ENCODE measurements at regions not wholly inside any gene's neighbourhood (a gene's known extent, or its start where the extent isn't known, plus 50 kb on each side); places are given as distances from the start of the nearest gene placed in this dataset.

DNA sequence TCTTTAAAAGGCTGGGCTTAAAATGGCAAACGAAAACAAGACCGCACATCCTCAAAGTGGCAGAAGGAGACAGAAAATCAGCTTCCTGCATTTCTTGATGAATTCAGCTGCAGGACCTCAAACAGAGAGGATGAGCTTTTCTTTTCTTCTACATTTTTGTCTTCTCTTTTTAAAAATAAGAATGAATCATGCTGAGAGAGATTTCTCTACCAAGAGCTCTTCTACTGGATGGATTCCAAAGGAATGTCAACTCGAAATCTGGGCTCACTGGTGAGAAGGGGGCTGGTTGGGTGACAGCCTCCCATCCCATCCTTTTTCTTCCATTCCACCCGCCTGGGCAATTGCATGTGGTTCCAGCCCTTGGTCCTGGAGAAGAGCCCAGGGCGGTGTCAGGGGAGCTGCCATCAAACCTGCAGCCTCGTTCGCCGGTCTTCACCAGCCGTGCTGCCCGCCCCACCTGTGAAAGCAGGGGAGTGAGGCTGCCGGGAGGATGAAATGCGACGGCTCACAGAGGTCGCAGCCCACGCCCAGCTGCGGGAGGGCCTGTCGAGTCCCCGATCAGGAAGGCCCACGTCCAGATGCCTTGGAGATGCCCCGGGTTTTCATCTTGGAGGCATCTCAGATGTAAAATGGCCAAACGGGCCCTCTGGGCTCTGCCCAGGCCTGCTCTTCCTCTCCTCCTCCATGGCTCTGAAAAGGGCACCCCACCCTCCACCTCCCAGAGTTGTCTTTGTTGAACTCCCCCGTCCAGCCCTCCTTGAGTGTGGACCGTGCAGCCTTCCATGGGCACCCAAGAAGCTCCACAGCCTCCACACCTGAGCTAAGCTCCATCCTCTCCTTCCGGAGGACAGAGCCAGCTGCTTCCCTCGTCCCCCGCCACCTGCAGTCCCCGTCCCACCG is 121.9 kb downstream of the FOXL1 start:
- Histone ChIP-seq H3K27ac (ENCODE audit: low read depth in 1 of 3, low read length in 2 of 3) (no peak overlapping the region), H3K27me3 (ENCODE audit: control insufficient read depth in 3 of 3, insufficient read depth in 3 of 3, low read length in 3 of 3) (no peaks in the 10 kb centered on the region), H3K36me3 (ENCODE audit: control insufficient read depth in 3 of 3, insufficient read depth in 2 of 3, low read depth in 1 of 3, low read length in 3 of 3) (no peaks in the 10 kb centered on the region), H3K9me3 (ENCODE audit: control insufficient read depth in 2 of 2, insufficient read depth in 1 of 2, low read depth in 1 of 2, low read length in 1 of 2) (no peaks in the 10 kb centered on the region), H3K4me3 (ENCODE audit: low read depth in 1 of 3, low read length in 3 of 3) (no peak overlapping the region), H3K4me1 (ENCODE audit: control insufficient read depth in 3 of 3, insufficient read depth in 2 of 3, low read depth in 1 of 3, low read length in 2 of 3) (no peaks in the 10 kb centered on the region)
- DNase-seq (no peak), FAIRE-seq (no peak)
- WGBS, 3 donors: 82 to 85% (median 85%) methylated on average over 23 to 28 of the region's 28 CpGs

DNA sequence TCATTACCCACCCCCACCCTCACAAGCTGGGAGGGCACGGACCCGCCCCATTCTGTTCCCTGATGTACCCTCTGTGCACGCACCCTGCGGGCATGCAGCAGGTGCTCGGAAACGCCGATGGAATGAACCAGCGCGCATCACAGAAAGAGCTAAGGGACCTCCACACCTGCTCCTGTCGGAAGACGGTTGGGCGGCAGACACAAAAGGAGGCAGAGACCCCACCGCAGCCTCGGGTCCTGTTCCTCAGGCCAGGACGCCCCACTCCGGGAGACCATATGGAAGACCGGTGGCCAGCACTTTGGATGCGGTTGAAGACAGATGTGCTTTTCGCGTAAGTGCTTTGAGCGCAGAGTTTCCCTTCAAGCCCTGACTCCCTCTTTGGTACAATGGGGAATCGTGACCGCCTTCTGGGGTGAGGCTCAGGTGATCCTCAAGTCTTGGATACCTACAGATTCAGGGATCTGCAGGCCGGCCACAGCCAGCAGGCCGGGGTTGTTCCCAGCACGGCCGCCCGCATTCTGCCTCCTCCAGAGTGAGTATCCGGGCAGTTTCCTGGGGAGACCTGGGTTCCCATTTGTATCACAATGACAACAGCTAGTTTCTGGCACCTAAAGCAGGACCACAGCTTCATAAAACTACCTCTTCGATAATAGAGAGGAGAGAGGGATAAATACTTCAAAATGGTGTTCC is 123.1 kb downstream of the FOXL1 start:
- Histone ChIP-seq H3K36me3 (ENCODE audit: control insufficient read depth in 3 of 3, insufficient read depth in 2 of 3, low read depth in 1 of 3, low read length in 3 of 3) (no peaks in the 10 kb centered on the region), H3K27ac (ENCODE audit: low read depth in 1 of 3, low read length in 2 of 3) (no peak overlapping the region), H3K4me3 (ENCODE audit: low read depth in 1 of 3, low read length in 3 of 3) (no peak overlapping the region), H3K9me3 (ENCODE audit: control insufficient read depth in 2 of 2, insufficient read depth in 1 of 2, low read depth in 1 of 2, low read length in 1 of 2) (no peaks in the 10 kb centered on the region), H3K27me3 (ENCODE audit: control insufficient read depth in 3 of 3, insufficient read depth in 3 of 3, low read length in 3 of 3) (no peaks in the 10 kb centered on the region), H3K4me1 (ENCODE audit: control insufficient read depth in 3 of 3, insufficient read depth in 2 of 3, low read depth in 1 of 3, low read length in 2 of 3) (no peaks in the 10 kb centered on the region)
- FAIRE-seq (no peak), DNase-seq (no peak)
- WGBS, 3 donors: 93 to 95% (median 94%) methylated on average over 29 to 30 of the region's 30 CpGs

DNA sequence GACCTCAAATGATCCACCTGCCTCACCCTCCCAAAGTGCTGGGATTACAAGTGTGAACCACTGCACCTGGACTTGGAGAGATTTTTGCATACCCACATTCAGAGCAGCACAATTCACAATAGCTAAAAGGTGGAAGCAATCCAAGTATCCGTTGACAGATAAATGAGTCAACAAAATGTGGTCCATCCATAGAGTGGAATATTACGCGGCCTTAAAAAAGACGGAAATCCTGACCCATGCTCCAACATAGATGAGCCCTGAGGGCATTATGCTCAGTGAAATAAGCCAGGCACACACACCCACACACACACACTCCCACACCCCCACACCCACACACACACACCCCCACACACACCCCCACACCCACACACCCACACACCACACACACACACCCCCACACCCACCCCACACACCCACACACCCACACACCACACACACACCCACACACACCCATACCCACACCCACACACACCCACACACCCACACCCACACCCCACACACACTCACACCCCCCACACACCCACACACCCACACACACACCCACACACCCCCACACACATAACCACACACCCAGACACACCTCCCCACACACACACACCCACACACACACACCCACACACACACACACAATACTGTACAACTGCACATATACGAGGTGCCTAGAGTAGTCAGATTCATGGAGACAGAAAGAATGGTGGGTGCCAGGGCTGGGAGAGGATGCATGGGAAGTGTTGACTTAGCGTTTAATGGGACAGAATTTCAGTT is 124.7 kb downstream of the FOXL1 start:
- FAIRE-seq: no peak
- no peaks in the 10 kb centered on the region for H3K36me3 ChIP-seq (ENCODE audit: control insufficient read depth in 3 of 3, insufficient read depth in 2 of 3, low read depth in 1 of 3, low read length in 3 of 3)
- DNase-seq: no peak
- no peak overlapping the region for H3K4me3 ChIP-seq (ENCODE audit: low read depth in 1 of 3, low read length in 3 of 3)
- H3K27me3 ChIP-seq (ENCODE audit: control insufficient read depth in 3 of 3, insufficient read depth in 3 of 3, low read length in 3 of 3): no peaks in the 10 kb centered on the region
- H3K27ac ChIP-seq (ENCODE audit: low read depth in 1 of 3, low read length in 2 of 3): no peak overlapping the region
- no peaks in the 10 kb centered on the region for H3K4me1 ChIP-seq (ENCODE audit: control insufficient read depth in 3 of 3, insufficient read depth in 2 of 3, low read depth in 1 of 3, low read length in 2 of 3)
- 76 to 88% (median 82%) methylated on average over 6 of the region's 6 CpGs for WGBS, 3 donors
- no peaks in the 10 kb centered on the region for H3K9me3 ChIP-seq (ENCODE audit: control insufficient read depth in 2 of 2, insufficient read depth in 1 of 2, low read depth in 1 of 2, low read length in 1 of 2)

GRCh38 chr16:86704516-86704915 is 126.2 kb downstream of the FOXL1 start:
- Histone ChIP-seq H3K4me1 (ENCODE audit: control insufficient read depth in 3 of 3, insufficient read depth in 2 of 3, low read depth in 1 of 3, low read length in 2 of 3) (no peaks in the 10 kb centered on the region), H3K27ac (ENCODE audit: low read depth in 1 of 3, low read length in 2 of 3) (no peak overlapping the region), H3K36me3 (ENCODE audit: control insufficient read depth in 3 of 3, insufficient read depth in 2 of 3, low read depth in 1 of 3, low read length in 3 of 3) (no peaks in the 10 kb centered on the region), H3K4me3 (ENCODE audit: low read depth in 1 of 3, low read length in 3 of 3) (no peak overlapping the region), H3K27me3 (ENCODE audit: control insufficient read depth in 3 of 3, insufficient read depth in 3 of 3, low read length in 3 of 3) (no peaks in the 10 kb centered on the region), H3K9me3 (ENCODE audit: control insufficient read depth in 2 of 2, insufficient read depth in 1 of 2, low read depth in 1 of 2, low read length in 1 of 2) (no peaks in the 10 kb centered on the region)
- no peak for DNase-seq
- no peak for FAIRE-seq
- 72 to 88% (median 73%) methylated on average over 8 of the region's 8 CpGs for WGBS, 3 donors

GRCh38 chr16:86706726-86707125 is 128.4 kb downstream of the FOXL1 start:
- H3K4me3 ChIP-seq (ENCODE audit: low read depth in 1 of 3, low read length in 3 of 3): no peak overlapping the region
- no peaks in the 10 kb centered on the region for H3K9me3 ChIP-seq (ENCODE audit: control insufficient read depth in 2 of 2, insufficient read depth in 1 of 2, low read depth in 1 of 2, low read length in 1 of 2)
- FAIRE-seq: no peak
- peaks cover 0 to 2% (median 0%) of the 10 kb centered on the region in 3 donors for H3K27me3 ChIP-seq (ENCODE audit: control insufficient read depth in 3 of 3, insufficient read depth in 3 of 3, low read length in 3 of 3)
- no peak overlapping the region for H3K27ac ChIP-seq (ENCODE audit: low read depth in 1 of 3, low read length in 2 of 3)
- H3K36me3 ChIP-seq (ENCODE audit: control insufficient read depth in 3 of 3, insufficient read depth in 2 of 3, low read depth in 1 of 3, low read length in 3 of 3): no peaks in the 10 kb centered on the region
- no peaks in the 10 kb centered on the region for H3K4me1 ChIP-seq (ENCODE audit: control insufficient read depth in 3 of 3, insufficient read depth in 2 of 3, low read depth in 1 of 3, low read length in 2 of 3)
- DNase-seq: no peak
- 89 to 93% (median 93%) methylated on average over 7 of the region's 7 CpGs for WGBS, 3 donors

DNA sequence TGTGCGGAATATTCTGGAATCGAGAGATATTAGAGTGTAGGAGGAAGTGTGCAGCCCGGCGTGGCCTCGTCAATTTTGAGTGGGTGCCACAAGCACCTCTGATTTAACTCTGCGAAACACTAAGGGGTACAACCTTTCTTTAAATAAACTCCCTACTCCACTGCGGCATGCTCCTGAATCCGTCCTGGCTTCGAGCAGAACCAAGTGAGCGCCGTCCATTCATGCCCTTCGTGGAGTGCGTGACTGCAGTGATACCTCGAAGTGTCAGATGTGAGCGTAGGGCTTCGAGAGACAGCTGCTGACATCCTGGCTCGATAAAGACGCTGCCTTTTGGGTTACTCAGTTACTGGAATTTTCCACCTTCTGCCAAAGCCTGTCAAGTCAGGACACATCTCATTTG is 128.8 kb downstream of the FOXL1 start:
- H3K4me1 ChIP-seq (ENCODE audit: control insufficient read depth in 3 of 3, insufficient read depth in 2 of 3, low read depth in 1 of 3, low read length in 2 of 3): no peaks in the 10 kb centered on the region
- H3K9me3 ChIP-seq (ENCODE audit: control insufficient read depth in 2 of 2, insufficient read depth in 1 of 2, low read depth in 1 of 2, low read length in 1 of 2): no peaks in the 10 kb centered on the region
- FAIRE-seq (no peak), DNase-seq (no peak)
- WGBS, 3 donors: 90 to 92% (median 90%) methylated on average over 18 of the region's 18 CpGs
- no peak overlapping the region for H3K4me3 ChIP-seq (ENCODE audit: low read depth in 1 of 3, low read length in 3 of 3)
- peaks cover 0 to 2% (median 0%) of the 10 kb centered on the region in 3 donors for H3K27me3 ChIP-seq (ENCODE audit: control insufficient read depth in 3 of 3, insufficient read depth in 3 of 3, low read length in 3 of 3)
- no peak overlapping the region for H3K27ac ChIP-seq (ENCODE audit: low read depth in 1 of 3, low read length in 2 of 3)
- no peaks in the 10 kb centered on the region for H3K36me3 ChIP-seq (ENCODE audit: control insufficient read depth in 3 of 3, insufficient read depth in 2 of 3, low read depth in 1 of 3, low read length in 3 of 3)

- H3K27ac ChIP-seq (ENCODE audit: low read depth in 1 of 3, low read length in 2 of 3): no peak overlapping the region
- H3K27me3 ChIP-seq (ENCODE audit: control insufficient read depth in 3 of 3, insufficient read depth in 3 of 3, low read length in 3 of 3): peaks cover 0 to 2% (median 0%) of the 10 kb centered on the region in 3 donors
- WGBS, 3 donors: 85 to 91% (median 85%) methylated on average over 20 of the region's 20 CpGs
- H3K4me3 ChIP-seq (ENCODE audit: low read depth in 1 of 3, low read length in 3 of 3): no peak overlapping the region
- H3K4me1 ChIP-seq (ENCODE audit: control insufficient read depth in 3 of 3, insufficient read depth in 2 of 3, low read depth in 1 of 3, low read length in 2 of 3): no peaks in the 10 kb centered on the region
- no peaks in the 10 kb centered on the region for H3K36me3 ChIP-seq (ENCODE audit: control insufficient read depth in 3 of 3, insufficient read depth in 2 of 3, low read depth in 1 of 3, low read length in 3 of 3)
- DNase-seq (no peak), FAIRE-seq (no peak)
- H3K9me3 ChIP-seq (ENCODE audit: control insufficient read depth in 2 of 2, insufficient read depth in 1 of 2, low read depth in 1 of 2, low read length in 1 of 2): no peaks in the 10 kb centered on the region
These were observed 129.2 kb downstream of the FOXL1 start for GRCh38 chr16:86707581-86707980.

DNA sequence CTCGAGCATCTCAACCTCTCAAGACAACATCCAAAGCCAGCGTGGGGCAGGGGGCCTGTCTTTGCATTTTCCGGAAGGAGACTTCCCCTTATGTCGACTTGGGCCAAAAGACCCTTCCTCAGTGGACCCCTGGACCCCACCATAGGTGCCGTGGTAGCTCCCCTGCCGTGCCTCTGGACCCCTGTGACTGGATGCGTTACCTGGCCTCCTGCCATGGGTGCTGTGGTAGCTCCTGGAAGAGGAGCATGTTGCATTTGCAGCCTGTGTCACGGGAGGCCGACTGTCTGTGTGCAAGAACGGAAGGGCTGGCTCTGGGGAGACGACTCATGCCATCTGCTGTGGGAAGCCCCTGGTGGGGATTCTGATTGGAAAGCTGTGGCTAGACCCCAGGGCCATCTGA is 130.1 kb downstream of the FOXL1 start:
- Histone ChIP-seq H3K27me3 (ENCODE audit: control insufficient read depth in 3 of 3, insufficient read depth in 3 of 3, low read length in 3 of 3) (peaks cover 0 to 2% (median 0%) of the 10 kb centered on the region in 3 donors), H3K4me1 (ENCODE audit: control insufficient read depth in 3 of 3, insufficient read depth in 2 of 3, low read depth in 1 of 3, low read length in 2 of 3) (no peaks in the 10 kb centered on the region), H3K4me3 (ENCODE audit: low read depth in 1 of 3, low read length in 3 of 3) (no peak overlapping the region), H3K9me3 (ENCODE audit: control insufficient read depth in 2 of 2, insufficient read depth in 1 of 2, low read depth in 1 of 2, low read length in 1 of 2) (no peaks in the 10 kb centered on the region), H3K36me3 (ENCODE audit: control insufficient read depth in 3 of 3, insufficient read depth in 2 of 3, low read depth in 1 of 3, low read length in 3 of 3) (no peaks in the 10 kb centered on the region), H3K27ac (ENCODE audit: low read depth in 1 of 3, low read length in 2 of 3) (no peak overlapping the region)
- DNase-seq (no peak), FAIRE-seq (no peak)
- WGBS, 3 donors: 73 to 85% (median 76%) methylated on average over 10 to 11 of the region's 11 CpGs

Measured in small intestine (tissue), 7 donors.